ENCODE measurements at regions not wholly inside any gene's neighbourhood (a gene's known extent, or its start where the extent isn't known, plus 50 kb on each side); places are given as distances from the start of the nearest gene placed in this dataset.

DNA sequence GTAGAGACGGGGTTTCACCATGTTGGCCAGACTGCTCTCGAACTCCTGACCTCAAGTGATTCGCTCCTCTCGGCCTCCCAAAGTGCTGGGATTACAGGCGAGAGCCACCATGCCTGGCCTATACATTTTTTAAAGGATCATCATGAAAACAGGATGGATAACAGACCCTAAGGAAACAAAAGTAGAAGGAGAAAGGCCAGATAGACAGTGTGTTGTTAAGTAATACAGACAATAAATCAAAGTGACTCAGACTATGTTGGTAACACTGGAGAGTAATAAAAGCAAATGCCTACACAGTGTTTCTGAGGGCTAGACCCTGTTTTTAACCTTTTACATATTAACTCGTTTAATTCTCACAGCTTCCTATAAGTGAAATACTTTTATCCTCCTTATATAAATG is 133.8 kb upstream of the MCTP2 start:
- TF ChIP-seq, protein P1, sequence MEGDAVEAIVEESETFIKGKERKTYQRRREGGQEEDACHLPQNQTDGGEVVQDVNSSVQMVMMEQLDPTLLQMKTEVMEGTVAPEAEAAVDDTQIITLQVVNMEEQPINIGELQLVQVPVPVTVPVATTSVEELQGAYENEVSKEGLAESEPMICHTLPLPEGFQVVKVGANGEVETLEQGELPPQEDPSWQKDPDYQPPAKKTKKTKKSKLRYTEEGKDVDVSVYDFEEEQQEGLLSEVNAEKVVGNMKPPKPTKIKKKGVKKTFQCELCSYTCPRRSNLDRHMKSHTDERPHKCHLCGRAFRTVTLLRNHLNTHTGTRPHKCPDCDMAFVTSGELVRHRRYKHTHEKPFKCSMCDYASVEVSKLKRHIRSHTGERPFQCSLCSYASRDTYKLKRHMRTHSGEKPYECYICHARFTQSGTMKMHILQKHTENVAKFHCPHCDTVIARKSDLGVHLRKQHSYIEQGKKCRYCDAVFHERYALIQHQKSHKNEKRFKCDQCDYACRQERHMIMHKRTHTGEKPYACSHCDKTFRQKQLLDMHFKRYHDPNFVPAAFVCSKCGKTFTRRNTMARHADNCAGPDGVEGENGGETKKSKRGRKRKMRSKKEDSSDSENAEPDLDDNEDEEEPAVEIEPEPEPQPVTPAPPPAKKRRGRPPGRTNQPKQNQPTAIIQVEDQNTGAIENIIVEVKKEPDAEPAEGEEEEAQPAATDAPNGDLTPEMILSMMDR (IDR thresholded peaks at IDR 0.05): no peak
- no peak for TF ChIP-seq POLR2A (IDR thresholded peaks at IDR 0.05)

Measured in tibial nerve (tissue), 3 donors.